Panc1 (cell line): ENCODE measurements at regions not wholly inside any gene's neighbourhood (a gene's known extent, or its start where the extent isn't known, plus 50 kb on each side); places are given as distances from the start of the nearest gene placed in this dataset.

ENCODE experiments used
- ATAC-seq: fragments of 200-7000 bp; cut with Tn5 transposase; 2 replicates; pipeline ENCODE4 v1.9.1; 2020; ENCODE audit warnings: mild to moderate bottlenecking, moderate library complexity
- BruUV-seq: library from RNA; stranded (reverse); fragments of 400-500 nt; replicated peaks from 2 replicates; lab custom pipeline; 2021; lab: Mats Ljungman, UMichigan
- CTCF ChIA-PET: fragments of 300-600 bp; sonication (Branson Sonifier 250); formaldehyde crosslinking; loops from one replicate; lab custom pipeline; 2022; ENCODE audit warnings: antibody characterized with exemption; lab: Charles Lee
- POLR2A ChIA-PET: fragments of 300-600 bp; sonication (Branson Sonifier 250); formaldehyde crosslinking; loops from one replicate; lab custom pipeline; 2022; ENCODE audit warnings: antibody characterized with exemption; lab: Charles Lee
- DNase-seq: peaks from one replicate; pipeline ENCODE4 v3.0.0-alpha.2; 2010; ENCODE audit warnings: low read depth, low spot score
- H3K27ac ChIP-seq: 2 replicates; pipeline ENCODE4 v1.5.1; 2011; ENCODE audit warnings: mild to moderate bottlenecking, low read length, inconsistent platforms
- H3K27me3 ChIP-seq: fragments of 200-500 bp; sonication (Bioruptor generic); 2 replicates; pipeline ENCODE4 v1.6.0; 2014; ENCODE audit warnings: low read length, inconsistent platforms; ENCODE audit not compliant: control insufficient read depth, insufficient read depth
- H3K36me3 ChIP-seq: fragments of 200-500 bp; sonication (Bioruptor generic); 2 replicates; pipeline ENCODE4 v1.5.1; 2014; ENCODE audit warnings: inconsistent platforms, mild to moderate bottlenecking, low read length, moderate library complexity; ENCODE audit not compliant: control insufficient read depth, insufficient read depth
- H3K4me1 ChIP-seq: 2 replicates; pipeline ENCODE4 v1.5.1; 2011; ENCODE audit warnings: inconsistent platforms, mild to moderate bottlenecking, low read length, moderate library complexity; ENCODE audit not compliant: control insufficient read depth, insufficient read depth
- H3K4me3 ChIP-seq, 2 experiments: 2 replicates each; pipeline ENCODE4 v1.5.1; 2011 to 2012; ENCODE audit warnings: low read depth in 2 of 2, low read length in 2 of 2, mild to moderate bottlenecking in 2 of 2, inconsistent platforms in 1 of 2, moderate library complexity in 1 of 2
- H3K9me3 ChIP-seq: fragments of 200-500 bp; sonication (Bioruptor generic); 2 replicates; pipeline ENCODE4 v1.5.1; 2014; ENCODE audit warnings: low read depth, mild to moderate bottlenecking, inconsistent platforms, low read length, moderate library complexity; ENCODE audit not compliant: control insufficient read depth, insufficient read depth
- POLR2AphosphoS5 ChIP-seq: IDR thresholded peaks from 2 replicates; pipeline ENCODE4 v1.6.1; 2012; ENCODE audit warnings: mild to moderate bottlenecking, low read depth, low read length, moderate library complexity
- SIN3A ChIP-seq: IDR thresholded peaks from 2 replicates; pipeline ENCODE4 v1.6.1; 2012; ENCODE audit warnings: low read depth, mild to moderate bottlenecking, low read length, moderate library complexity, borderline replicate concordance; ENCODE audit not compliant: insufficient read depth
- TCF7L2 ChIP-seq: IDR thresholded peaks from 2 replicates; pipeline ENCODE4 v1.6.1; 2011; ENCODE audit warnings: mild to moderate bottlenecking, low read depth, low read length, inconsistent platforms
- in situ Hi-C: cut with HindIII; loops from 2 replicates; pipeline ENCODE4 v1.10.0; 2016; ENCODE audit warnings: low sequenced_read_pairs, low pct_unique_long_range_greater_than_20kb
- intact Hi-C: fragments of 100-400 bp; cut with micrococcal nuclease; formaldehyde crosslinking; loops from one replicate; pipeline ENCODE4 v1.10.0; 2022; ENCODE audit not compliant: unreplicated experiment
- TF ChIP-seq, protein P1 (sequence below), 2 experiments: IDR thresholded peaks; 2 replicates each; pipeline ENCODE4 v1.6.1; 2011 to 2012; ENCODE audit warnings: low read depth in 2 of 2, control low read depth in 1 of 2, low read length in 1 of 2, mild to moderate bottlenecking in 1 of 2, moderate library complexity in 1 of 2; ENCODE audit not compliant: insufficient read depth in 1 of 2
- TF ChIP-seq, protein P2 (sequence below): fragments of 450-650 bp; IDR thresholded peaks from 2 replicates; pipeline ENCODE4 v1.5.1; 2017; ENCODE audit warnings: mild to moderate bottlenecking

DNA sequence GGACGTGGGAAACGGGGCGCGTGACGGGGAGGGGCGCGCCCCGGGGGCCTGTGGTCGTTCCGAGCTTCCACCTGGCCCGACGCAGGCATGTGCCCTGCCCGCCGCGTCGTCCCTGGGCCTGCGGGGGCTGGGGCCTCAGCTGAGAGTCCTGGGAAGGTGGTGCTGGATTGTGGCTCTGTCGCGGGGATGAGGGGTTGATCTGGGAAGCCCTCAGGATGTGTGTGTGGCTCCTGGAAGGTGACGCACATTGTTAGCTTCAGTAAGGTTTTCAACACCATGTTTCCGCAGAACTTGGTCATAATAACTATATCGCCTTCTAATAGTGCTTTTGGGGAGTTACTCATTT, 589.1 kb downstream of the MTRR start:
- ChIA-PET POLR2A (interaction anchor here (0.7 kb wide), 1 partner anchor 11 kb away, joined by 10 read pairs; no protein-coding TSS in a partner anchor), CTCF (no interaction called here)
- peaks cover 7% of the 10 kb centered on the region for H3K36me3 ChIP-seq
- in situ Hi-C loops (no loop called here), intact Hi-C loops (no loop called here)
- peak overlapping the region; percentile 85 for H3K27ac ChIP-seq
- ATAC-seq (peak; percentile 49), DNase-seq (no peak)
- peak overlapping the region; percentile 75 to 97 for H3K4me3 ChIP-seq
- H3K4me1 ChIP-seq: peaks cover 14% of the 10 kb centered on the region
- no TSS peak for BruUV-seq
- no peaks in the 10 kb centered on the region for H3K27me3 ChIP-seq
- TF ChIP-seq, protein P1, sequence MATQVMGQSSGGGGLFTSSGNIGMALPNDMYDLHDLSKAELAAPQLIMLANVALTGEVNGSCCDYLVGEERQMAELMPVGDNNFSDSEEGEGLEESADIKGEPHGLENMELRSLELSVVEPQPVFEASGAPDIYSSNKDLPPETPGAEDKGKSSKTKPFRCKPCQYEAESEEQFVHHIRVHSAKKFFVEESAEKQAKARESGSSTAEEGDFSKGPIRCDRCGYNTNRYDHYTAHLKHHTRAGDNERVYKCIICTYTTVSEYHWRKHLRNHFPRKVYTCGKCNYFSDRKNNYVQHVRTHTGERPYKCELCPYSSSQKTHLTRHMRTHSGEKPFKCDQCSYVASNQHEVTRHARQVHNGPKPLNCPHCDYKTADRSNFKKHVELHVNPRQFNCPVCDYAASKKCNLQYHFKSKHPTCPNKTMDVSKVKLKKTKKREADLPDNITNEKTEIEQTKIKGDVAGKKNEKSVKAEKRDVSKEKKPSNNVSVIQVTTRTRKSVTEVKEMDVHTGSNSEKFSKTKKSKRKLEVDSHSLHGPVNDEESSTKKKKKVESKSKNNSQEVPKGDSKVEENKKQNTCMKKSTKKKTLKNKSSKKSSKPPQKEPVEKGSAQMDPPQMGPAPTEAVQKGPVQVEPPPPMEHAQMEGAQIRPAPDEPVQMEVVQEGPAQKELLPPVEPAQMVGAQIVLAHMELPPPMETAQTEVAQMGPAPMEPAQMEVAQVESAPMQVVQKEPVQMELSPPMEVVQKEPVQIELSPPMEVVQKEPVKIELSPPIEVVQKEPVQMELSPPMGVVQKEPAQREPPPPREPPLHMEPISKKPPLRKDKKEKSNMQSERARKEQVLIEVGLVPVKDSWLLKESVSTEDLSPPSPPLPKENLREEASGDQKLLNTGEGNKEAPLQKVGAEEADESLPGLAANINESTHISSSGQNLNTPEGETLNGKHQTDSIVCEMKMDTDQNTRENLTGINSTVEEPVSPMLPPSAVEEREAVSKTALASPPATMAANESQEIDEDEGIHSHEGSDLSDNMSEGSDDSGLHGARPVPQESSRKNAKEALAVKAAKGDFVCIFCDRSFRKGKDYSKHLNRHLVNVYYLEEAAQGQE (IDR thresholded peaks at IDR 0.05; ENCODE audit: insufficient read depth in 1 of 2, low read depth in 2 of 2, low read length in 1 of 2): no peak
- no peak for TF ChIP-seq TCF7L2
- TF ChIP-seq POLR2AphosphoS5: no peak
- TF ChIP-seq, protein P2, sequence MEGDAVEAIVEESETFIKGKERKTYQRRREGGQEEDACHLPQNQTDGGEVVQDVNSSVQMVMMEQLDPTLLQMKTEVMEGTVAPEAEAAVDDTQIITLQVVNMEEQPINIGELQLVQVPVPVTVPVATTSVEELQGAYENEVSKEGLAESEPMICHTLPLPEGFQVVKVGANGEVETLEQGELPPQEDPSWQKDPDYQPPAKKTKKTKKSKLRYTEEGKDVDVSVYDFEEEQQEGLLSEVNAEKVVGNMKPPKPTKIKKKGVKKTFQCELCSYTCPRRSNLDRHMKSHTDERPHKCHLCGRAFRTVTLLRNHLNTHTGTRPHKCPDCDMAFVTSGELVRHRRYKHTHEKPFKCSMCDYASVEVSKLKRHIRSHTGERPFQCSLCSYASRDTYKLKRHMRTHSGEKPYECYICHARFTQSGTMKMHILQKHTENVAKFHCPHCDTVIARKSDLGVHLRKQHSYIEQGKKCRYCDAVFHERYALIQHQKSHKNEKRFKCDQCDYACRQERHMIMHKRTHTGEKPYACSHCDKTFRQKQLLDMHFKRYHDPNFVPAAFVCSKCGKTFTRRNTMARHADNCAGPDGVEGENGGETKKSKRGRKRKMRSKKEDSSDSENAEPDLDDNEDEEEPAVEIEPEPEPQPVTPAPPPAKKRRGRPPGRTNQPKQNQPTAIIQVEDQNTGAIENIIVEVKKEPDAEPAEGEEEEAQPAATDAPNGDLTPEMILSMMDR: no peak
- no peak for TF ChIP-seq SIN3A
- H3K9me3 ChIP-seq: no peaks in the 10 kb centered on the region

DNA sequence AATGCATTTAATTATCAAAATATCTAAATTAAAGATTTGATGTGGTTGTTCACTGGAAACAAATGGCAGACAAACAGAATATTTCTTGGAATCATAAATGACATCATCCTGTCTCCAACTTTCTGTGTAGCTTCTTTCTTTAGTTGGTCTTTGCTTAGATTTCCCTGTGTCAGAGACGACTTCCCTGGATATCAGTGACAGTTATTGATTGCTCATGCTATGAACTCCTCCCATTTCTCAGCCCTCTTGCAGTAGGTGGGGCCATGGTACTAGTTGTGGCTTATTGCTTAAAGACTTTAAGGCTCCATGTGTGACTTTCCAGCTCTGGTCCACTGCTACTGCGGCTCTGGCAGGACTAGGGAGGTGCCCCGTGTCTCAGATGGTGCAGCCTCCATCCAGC, 592.6 kb downstream of the MTRR start:
- no peak for TF ChIP-seq TCF7L2
- TF ChIP-seq SIN3A: no peak
- TF ChIP-seq, protein P1 (IDR thresholded peaks at IDR 0.05; ENCODE audit: insufficient read depth in 1 of 2, low read depth in 2 of 2, low read length in 1 of 2): no peak
- no peak for TF ChIP-seq POLR2AphosphoS5
- ChIA-PET CTCF (no interaction called here), POLR2A (no interaction called here)
- Histone ChIP-seq H3K9me3 (no peaks in the 10 kb centered on the region), H3K36me3 (peaks cover 7% of the 10 kb centered on the region), H3K4me1 (peaks cover 12% of the 10 kb centered on the region), H3K27ac (no peak overlapping the region), H3K4me3 (no peak overlapping the region), H3K27me3 (no peaks in the 10 kb centered on the region)
- in situ Hi-C loops (no loop called here), intact Hi-C loops (no loop called here)
- no peak for ATAC-seq
- no TSS peak for BruUV-seq
- no peak for DNase-seq
